Osteocyte (in vitro differentiated cells): ENCODE measurements at regions not wholly inside any gene's neighbourhood (a gene's known extent, or its start where the extent isn't known, plus 50 kb on each side); places are given as distances from the start of the nearest gene placed in this dataset.

Experiments used
- DNase-seq: peaks from one replicate; pipeline ENCODE4 v3.0.0; 2021; ENCODE audit warnings: mixed read lengths; ENCODE audit not compliant: unreplicated experiment; ENCODE audit errors: extremely low spot score
- H3K27ac Mint-ChIP-seq: one replicate; pipeline ENCODE4 v1.8.0; 2021; ENCODE audit warnings: mild to moderate bottlenecking, mixed read lengths; ENCODE audit not compliant: unreplicated experiment
- H3K27me3 Mint-ChIP-seq: one replicate; pipeline ENCODE4 v1.8.0; 2021; ENCODE audit warnings: mixed read lengths; ENCODE audit not compliant: unreplicated experiment
- H3K36me3 Mint-ChIP-seq: one replicate; pipeline ENCODE4 v1.8.0; 2021; ENCODE audit warnings: mixed read lengths; ENCODE audit not compliant: unreplicated experiment
- H3K4me1 Mint-ChIP-seq: one replicate; pipeline ENCODE4 v1.8.0; 2021; ENCODE audit warnings: mixed read lengths; ENCODE audit not compliant: unreplicated experiment
- H3K4me3 Mint-ChIP-seq: one replicate; pipeline ENCODE4 v1.8.0; 2021; ENCODE audit warnings: mild to moderate bottlenecking, moderate library complexity, mixed read lengths; ENCODE audit not compliant: unreplicated experiment
- H3K9me3 Mint-ChIP-seq: one replicate; pipeline ENCODE4 v1.8.0; 2021; ENCODE audit warnings: mixed read lengths; ENCODE audit not compliant: unreplicated experiment
- TF ChIP-seq, protein P1 (sequence below): fragments of 200-600 bp; sonication (generic); IDR thresholded peaks from 2 replicates; pipeline ENCODE4 v1.5.0; 2021; ENCODE audit warnings: antibody characterized with exemption, mild to moderate bottlenecking, moderate library complexity

GRCh38 chr3:30268288-30268687, 338.1 kb upstream of the TGFBR2 start:
- Mint-ChIP-seq H3K4me1 (peaks cover 19% of the 10 kb centered on the region), H3K27ac (no peak overlapping the region), H3K9me3 (peaks cover 6% of the 10 kb centered on the region), H3K36me3 (peaks cover 2% of the 10 kb centered on the region), H3K4me3 (no peak overlapping the region), H3K27me3 (no peaks in the 10 kb centered on the region)
- TF ChIP-seq, protein P1, sequence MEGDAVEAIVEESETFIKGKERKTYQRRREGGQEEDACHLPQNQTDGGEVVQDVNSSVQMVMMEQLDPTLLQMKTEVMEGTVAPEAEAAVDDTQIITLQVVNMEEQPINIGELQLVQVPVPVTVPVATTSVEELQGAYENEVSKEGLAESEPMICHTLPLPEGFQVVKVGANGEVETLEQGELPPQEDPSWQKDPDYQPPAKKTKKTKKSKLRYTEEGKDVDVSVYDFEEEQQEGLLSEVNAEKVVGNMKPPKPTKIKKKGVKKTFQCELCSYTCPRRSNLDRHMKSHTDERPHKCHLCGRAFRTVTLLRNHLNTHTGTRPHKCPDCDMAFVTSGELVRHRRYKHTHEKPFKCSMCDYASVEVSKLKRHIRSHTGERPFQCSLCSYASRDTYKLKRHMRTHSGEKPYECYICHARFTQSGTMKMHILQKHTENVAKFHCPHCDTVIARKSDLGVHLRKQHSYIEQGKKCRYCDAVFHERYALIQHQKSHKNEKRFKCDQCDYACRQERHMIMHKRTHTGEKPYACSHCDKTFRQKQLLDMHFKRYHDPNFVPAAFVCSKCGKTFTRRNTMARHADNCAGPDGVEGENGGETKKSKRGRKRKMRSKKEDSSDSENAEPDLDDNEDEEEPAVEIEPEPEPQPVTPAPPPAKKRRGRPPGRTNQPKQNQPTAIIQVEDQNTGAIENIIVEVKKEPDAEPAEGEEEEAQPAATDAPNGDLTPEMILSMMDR: no peak
- no peak for DNase-seq

- Mint-ChIP-seq H3K27ac (no peak overlapping the region), H3K36me3 (peaks cover 2% of the 10 kb centered on the region), H3K27me3 (no peaks in the 10 kb centered on the region), H3K4me1 (peaks cover 21% of the 10 kb centered on the region), H3K9me3 (peaks cover 9% of the 10 kb centered on the region), H3K4me3 (no peak overlapping the region)
- DNase-seq: no peak
- TF ChIP-seq, protein P1: no peak
Observed at GRCh38 chr3:30269751-30270445, 336.5 kb upstream of the TGFBR2 start.

DNA sequence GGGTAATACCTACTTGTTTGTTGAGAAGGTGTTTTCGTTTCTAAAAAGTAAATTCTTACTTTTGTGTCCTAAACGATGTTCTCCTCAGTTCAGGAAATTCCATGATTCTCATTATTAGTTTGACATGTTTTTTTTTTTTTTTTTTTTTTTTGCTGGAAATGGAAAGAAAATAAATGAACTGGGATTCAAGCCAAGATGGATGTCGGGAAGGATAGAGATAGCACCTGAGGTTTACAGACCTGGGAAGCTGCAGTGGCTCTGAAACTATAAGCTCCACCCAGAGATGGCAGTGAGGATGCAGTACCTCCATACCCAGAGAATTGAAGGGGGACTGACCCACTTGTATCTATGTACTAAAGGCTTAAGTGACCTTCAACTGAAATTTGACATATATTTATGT, 334.6 kb upstream of the TGFBR2 start:
- no peaks in the 10 kb centered on the region for H3K27me3 Mint-ChIP-seq
- no peak overlapping the region for H3K27ac Mint-ChIP-seq
- peaks cover 9% of the 10 kb centered on the region for H3K9me3 Mint-ChIP-seq
- DNase-seq: no peak
- H3K36me3 Mint-ChIP-seq: no peaks in the 10 kb centered on the region
- TF ChIP-seq, protein P1: no peak
- H3K4me1 Mint-ChIP-seq: peaks cover 34% of the 10 kb centered on the region
- no peak overlapping the region for H3K4me3 Mint-ChIP-seq

- peaks cover 21% of the 10 kb centered on the region for H3K9me3 Mint-ChIP-seq
- no peaks in the 10 kb centered on the region for H3K27me3 Mint-ChIP-seq
- H3K4me1 Mint-ChIP-seq: peaks cover 31% of the 10 kb centered on the region
- H3K27ac Mint-ChIP-seq: peak overlapping the region; percentile 24
- H3K4me3 Mint-ChIP-seq: no peak overlapping the region
- TF ChIP-seq, protein P1: no peak
- no peak for DNase-seq
- H3K36me3 Mint-ChIP-seq: no peaks in the 10 kb centered on the region
Observed at GRCh38 chr3:30273304-30274072, 332.9 kb upstream of the TGFBR2 start.

DNA sequence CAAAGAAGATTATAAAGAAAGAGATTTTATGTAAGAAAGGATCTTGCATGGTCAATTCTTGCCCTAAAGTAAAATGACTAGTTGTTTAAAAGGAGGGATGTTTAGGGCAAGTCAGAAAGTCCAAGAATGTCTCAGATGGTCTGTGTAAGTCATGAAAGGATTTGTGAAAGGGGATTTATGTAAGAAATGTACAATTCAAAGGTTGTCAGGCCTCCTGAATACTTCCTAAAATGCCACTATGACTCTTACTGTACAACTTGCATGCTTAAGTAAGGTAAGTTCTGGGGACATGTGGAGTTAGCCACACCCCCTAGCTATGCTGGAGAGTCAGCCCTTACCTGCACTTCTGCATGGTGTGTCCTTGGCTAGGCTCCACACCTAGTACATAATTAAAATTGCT, 328.9 kb upstream of the TGFBR2 start:
- no peak for DNase-seq
- Mint-ChIP-seq H3K36me3 (no peaks in the 10 kb centered on the region), H3K27me3 (no peaks in the 10 kb centered on the region), H3K4me3 (no peak overlapping the region), H3K4me1 (peaks cover 29% of the 10 kb centered on the region), H3K9me3 (peaks cover 19% of the 10 kb centered on the region), H3K27ac (no peak overlapping the region)
- TF ChIP-seq, protein P1: no peak
